Testis (tissue), 2 donors: ENCODE measurements at regions not wholly inside any gene's neighbourhood (a gene's known extent, or its start where the extent isn't known, plus 50 kb on each side); places are given as distances from the start of the nearest gene placed in this dataset.

Experiments used
- POLR2A ChIP-seq: fragments of 450-650 bp; IDR thresholded peaks from one replicate; pipeline ENCODE4 v1.6.1; 2017; ENCODE audit warnings: antibody characterized with exemption, mild to moderate bottlenecking, moderate library complexity
- TF ChIP-seq, protein P1 (sequence below), 3 experiments: fragments of 450-650 bp in 2 of 3; fragments of 200-600 bp in 1 of 3; sonication (generic) in 1 of 3; IDR thresholded peaks; one replicate each; pipeline ENCODE4 v1.5.1; 2016 to 2019; ENCODE audit warnings: antibody characterized with exemption in 3 of 3, mild to moderate bottlenecking in 2 of 3, moderate library complexity in 1 of 3

DNA sequence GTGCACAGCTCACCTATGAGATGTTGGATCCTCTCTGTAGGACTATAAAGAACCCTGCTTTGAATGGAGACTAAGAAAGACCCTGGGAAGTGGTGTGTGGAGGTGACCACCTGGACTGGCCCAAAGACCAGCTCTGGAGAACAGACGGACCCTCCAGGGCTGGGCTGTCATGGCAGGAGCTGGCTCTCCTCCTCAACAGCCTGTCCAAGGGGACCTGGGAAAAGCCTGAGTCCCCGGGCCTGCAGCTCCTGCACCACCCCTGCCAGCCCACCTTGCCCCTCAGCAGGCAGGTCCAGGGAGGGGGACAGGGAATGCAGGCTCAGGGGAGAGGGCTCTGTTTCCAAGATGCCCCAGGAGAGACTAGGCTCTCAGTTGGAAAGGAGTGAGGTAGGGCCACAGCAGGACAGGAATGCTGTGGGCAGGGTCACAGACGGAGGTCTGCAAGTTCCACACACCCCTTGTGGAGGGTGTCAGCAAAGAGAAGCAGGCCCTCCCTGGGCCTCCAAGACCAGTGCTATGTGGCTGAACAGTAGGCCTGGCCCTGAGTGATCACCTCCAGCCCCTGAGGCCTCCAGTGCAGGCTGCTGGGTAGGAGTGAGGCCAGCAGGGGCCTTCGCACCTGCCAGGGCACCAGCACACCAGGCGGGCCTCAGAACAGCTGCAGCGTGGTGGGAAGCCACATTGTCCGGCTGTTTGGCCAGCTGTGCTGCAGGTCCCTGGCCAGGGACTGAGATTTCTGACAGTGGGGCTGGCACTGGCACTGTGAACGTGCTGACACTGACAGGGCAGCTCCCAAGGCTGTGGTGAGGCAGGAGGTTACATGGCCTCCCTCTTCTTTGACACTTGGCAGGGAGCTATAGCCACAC is 86.4 kb upstream of the OTOS start:
- TF ChIP-seq, protein P1, sequence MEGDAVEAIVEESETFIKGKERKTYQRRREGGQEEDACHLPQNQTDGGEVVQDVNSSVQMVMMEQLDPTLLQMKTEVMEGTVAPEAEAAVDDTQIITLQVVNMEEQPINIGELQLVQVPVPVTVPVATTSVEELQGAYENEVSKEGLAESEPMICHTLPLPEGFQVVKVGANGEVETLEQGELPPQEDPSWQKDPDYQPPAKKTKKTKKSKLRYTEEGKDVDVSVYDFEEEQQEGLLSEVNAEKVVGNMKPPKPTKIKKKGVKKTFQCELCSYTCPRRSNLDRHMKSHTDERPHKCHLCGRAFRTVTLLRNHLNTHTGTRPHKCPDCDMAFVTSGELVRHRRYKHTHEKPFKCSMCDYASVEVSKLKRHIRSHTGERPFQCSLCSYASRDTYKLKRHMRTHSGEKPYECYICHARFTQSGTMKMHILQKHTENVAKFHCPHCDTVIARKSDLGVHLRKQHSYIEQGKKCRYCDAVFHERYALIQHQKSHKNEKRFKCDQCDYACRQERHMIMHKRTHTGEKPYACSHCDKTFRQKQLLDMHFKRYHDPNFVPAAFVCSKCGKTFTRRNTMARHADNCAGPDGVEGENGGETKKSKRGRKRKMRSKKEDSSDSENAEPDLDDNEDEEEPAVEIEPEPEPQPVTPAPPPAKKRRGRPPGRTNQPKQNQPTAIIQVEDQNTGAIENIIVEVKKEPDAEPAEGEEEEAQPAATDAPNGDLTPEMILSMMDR (IDR thresholded peaks at IDR 0.05): no peak
- TF ChIP-seq POLR2A: no peak
